Lower leg skin (tissue), 3 donors: ENCODE measurements at regions not wholly inside any gene's neighbourhood (a gene's known extent, or its start where the extent isn't known, plus 50 kb on each side); places are given as distances from the start of the nearest gene placed in this dataset.
"Not testable (repeated sequence)": the region's sequence is repeated elsewhere in the genome, so short reads cannot be mapped to it uniquely, and the experiment has no call there.

Source experiments
- POLR2A ChIP-seq, 2 donors: fragments of 450-650 bp; IDR thresholded peaks; one replicate each; pipeline ENCODE4 v1.6.1; 2016 to 2017; ENCODE audit warnings: antibody characterized with exemption in 2 of 2, mild to moderate bottlenecking in 1 of 2, moderate library complexity in 1 of 2
- TF ChIP-seq, protein P1 (sequence below), 3 donors: fragments of 450-650 bp; IDR thresholded peaks; one replicate each; pipeline ENCODE4 v1.5.1; 2016; ENCODE audit warnings: antibody characterized with exemption in 3 of 3, mild to moderate bottlenecking in 3 of 3, moderate library complexity in 2 of 3

DNA sequence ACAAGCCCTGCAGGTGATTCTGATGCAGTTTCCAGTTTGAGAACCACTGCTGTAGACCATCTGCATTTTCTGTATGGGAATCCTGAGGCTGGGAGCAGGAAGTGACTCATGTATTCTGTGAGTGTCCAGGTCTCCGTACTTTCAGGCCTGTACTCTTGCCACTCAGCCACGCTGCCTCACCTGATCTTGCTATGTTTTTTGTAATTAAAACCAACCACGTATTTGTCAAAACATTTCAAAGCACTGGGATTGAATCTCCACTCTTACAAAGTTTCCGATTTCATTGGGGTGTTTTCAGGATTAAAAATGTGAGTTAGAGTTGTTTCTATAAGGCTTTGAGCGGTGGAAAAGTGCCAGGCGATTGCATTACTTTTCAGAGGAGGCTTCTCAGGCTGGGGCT lies 2907.5 kb downstream of the RPIA start:
- TF ChIP-seq, protein P1, sequence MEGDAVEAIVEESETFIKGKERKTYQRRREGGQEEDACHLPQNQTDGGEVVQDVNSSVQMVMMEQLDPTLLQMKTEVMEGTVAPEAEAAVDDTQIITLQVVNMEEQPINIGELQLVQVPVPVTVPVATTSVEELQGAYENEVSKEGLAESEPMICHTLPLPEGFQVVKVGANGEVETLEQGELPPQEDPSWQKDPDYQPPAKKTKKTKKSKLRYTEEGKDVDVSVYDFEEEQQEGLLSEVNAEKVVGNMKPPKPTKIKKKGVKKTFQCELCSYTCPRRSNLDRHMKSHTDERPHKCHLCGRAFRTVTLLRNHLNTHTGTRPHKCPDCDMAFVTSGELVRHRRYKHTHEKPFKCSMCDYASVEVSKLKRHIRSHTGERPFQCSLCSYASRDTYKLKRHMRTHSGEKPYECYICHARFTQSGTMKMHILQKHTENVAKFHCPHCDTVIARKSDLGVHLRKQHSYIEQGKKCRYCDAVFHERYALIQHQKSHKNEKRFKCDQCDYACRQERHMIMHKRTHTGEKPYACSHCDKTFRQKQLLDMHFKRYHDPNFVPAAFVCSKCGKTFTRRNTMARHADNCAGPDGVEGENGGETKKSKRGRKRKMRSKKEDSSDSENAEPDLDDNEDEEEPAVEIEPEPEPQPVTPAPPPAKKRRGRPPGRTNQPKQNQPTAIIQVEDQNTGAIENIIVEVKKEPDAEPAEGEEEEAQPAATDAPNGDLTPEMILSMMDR (IDR thresholded peaks at IDR 0.05) = not testable (repeated sequence)
- TF ChIP-seq POLR2A (IDR thresholded peaks at IDR 0.05) = not testable (repeated sequence)
